Esophagus muscularis mucosa (tissue), 4 donors: ENCODE measurements at regions not wholly inside any gene's neighbourhood (a gene's known extent, or its start where the extent isn't known, plus 50 kb on each side); places are given as distances from the start of the nearest gene placed in this dataset.
"Not testable (repeated sequence)": the region's sequence is repeated elsewhere in the genome, so short reads cannot be mapped to it uniquely, and the experiment has no call there.

Experiments
- DNase-seq: peaks from one replicate; pipeline ENCODE4 v3.0.0-alpha.2; 2017; ENCODE audit errors: extremely low spot score
- H3K27ac ChIP-seq, 4 donors: fragments of 200-600 bp; sonication (generic); replicated peaks in 1 of 4; 1 replicate in 3 of 4; 2 replicates in 1 of 4; pipeline ENCODE4 v1.5.1; 2016 to 2019; ENCODE audit warnings: mild to moderate bottlenecking in 1 of 4
- H3K27me3 ChIP-seq, 4 donors: fragments of 200-600 bp; sonication (generic); one replicate each; pipeline versions ENCODE4 v1.5.1 to v1.6.0; 2016 to 2019
- H3K36me3 ChIP-seq, 4 donors: fragments of 200-600 bp; sonication (generic); one replicate each; pipeline ENCODE4 v1.5.1; 2016 to 2019
- H3K4me1 ChIP-seq, 4 donors: fragments of 200-600 bp; sonication (generic); one replicate each; pipeline ENCODE4 v1.5.1; 2016 to 2019
- H3K4me3 ChIP-seq, 4 donors: fragments of 200-600 bp; sonication (generic); 1 replicate in 2 of 4; 2 replicates in 2 of 4; pipeline ENCODE4 v1.5.1; 2016 to 2019; ENCODE audit warnings: mild to moderate bottlenecking in 4 of 4, moderate library complexity in 1 of 4
- H3K9me3 ChIP-seq, 4 donors: fragments of 200-600 bp; sonication (generic); 1 replicate in 3 of 4; 2 replicates in 1 of 4; pipeline ENCODE4 v1.5.1; 2016 to 2019
- EP300 ChIP-seq: sonication (generic); formaldehyde crosslinking; IDR thresholded peaks from one replicate; pipeline ENCODE4 v1.6.1; 2017; ENCODE audit warnings: antibody characterized with exemption
- POLR2A ChIP-seq: fragments of 450-650 bp; IDR thresholded peaks from one replicate; pipeline ENCODE4 v1.6.1; 2017; ENCODE audit warnings: antibody characterized with exemption, moderate library complexity, mild to moderate bottlenecking, low read depth
- POLR2AphosphoS5 ChIP-seq, 2 donors: sonication (generic); formaldehyde crosslinking; IDR thresholded peaks; one replicate each; pipeline ENCODE4 v1.6.1; 2017; ENCODE audit warnings: antibody characterized with exemption in 2 of 2
- WGBS: methylation state at CpG from one replicate; pipeline ENCODE4 v1.1.5; 2018; 5-methylcytosine and 5-hydroxymethylcytosine counted together
- intact Hi-C: fragments of 100-400 bp; cut with DNase I; formaldehyde crosslinking; loops from one replicate; pipeline ENCODE4 v1.15.1; 2023
- TF ChIP-seq, protein P1 (sequence below), 3 experiments: fragments of 200-600 bp in 2 of 3; fragments of 450-650 bp in 1 of 3; sonication (generic) in 2 of 3; IDR thresholded peaks; one replicate each; pipeline ENCODE4 v1.5.1; 2017 to 2019; ENCODE audit warnings: antibody characterized with exemption in 3 of 3, mild to moderate bottlenecking in 2 of 3, moderate library complexity in 1 of 3

DNA sequence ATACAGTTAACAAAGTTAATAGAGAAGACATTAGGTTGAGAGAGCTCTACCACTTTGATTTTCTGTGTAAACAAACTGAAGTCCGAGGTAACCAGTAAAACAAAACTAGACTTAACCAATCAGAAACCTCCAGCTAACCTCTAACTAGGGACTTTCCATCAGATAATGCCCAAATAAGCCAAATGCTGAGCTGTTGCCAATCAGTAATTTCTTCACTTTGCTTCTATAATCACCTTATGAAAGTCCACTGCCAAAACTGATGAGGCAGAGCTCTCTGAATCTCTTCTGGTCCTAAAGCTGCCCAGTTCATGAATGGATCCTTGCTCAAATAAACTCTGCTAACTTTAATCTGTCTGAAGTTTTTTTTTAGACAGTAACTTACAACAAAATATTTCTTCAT lies 448.0 kb upstream of the NECTIN3 start:
- intact Hi-C loops, result no loop called here
- H3K27ac ChIP-seq, result no peak overlapping the region
- no peak for DNase-seq
- TF ChIP-seq, protein P1, sequence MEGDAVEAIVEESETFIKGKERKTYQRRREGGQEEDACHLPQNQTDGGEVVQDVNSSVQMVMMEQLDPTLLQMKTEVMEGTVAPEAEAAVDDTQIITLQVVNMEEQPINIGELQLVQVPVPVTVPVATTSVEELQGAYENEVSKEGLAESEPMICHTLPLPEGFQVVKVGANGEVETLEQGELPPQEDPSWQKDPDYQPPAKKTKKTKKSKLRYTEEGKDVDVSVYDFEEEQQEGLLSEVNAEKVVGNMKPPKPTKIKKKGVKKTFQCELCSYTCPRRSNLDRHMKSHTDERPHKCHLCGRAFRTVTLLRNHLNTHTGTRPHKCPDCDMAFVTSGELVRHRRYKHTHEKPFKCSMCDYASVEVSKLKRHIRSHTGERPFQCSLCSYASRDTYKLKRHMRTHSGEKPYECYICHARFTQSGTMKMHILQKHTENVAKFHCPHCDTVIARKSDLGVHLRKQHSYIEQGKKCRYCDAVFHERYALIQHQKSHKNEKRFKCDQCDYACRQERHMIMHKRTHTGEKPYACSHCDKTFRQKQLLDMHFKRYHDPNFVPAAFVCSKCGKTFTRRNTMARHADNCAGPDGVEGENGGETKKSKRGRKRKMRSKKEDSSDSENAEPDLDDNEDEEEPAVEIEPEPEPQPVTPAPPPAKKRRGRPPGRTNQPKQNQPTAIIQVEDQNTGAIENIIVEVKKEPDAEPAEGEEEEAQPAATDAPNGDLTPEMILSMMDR (IDR thresholded peaks at IDR 0.05), result no peak
- TF ChIP-seq EP300 (no peak), POLR2AphosphoS5 (IDR thresholded peaks at IDR 0.05) (no peak), POLR2A (no peak)
- H3K4me1 ChIP-seq, result no peaks in the 10 kb centered on the region
- no peaks in the 10 kb centered on the region for H3K27me3 ChIP-seq
- H3K4me3 ChIP-seq, result no peak overlapping the region
- H3K9me3 ChIP-seq, result no peaks in the 10 kb centered on the region
- WGBS, result 50% methylated on average over 1 of the region's 1 CpG
- no peaks in the 10 kb centered on the region for H3K36me3 ChIP-seq

DNA sequence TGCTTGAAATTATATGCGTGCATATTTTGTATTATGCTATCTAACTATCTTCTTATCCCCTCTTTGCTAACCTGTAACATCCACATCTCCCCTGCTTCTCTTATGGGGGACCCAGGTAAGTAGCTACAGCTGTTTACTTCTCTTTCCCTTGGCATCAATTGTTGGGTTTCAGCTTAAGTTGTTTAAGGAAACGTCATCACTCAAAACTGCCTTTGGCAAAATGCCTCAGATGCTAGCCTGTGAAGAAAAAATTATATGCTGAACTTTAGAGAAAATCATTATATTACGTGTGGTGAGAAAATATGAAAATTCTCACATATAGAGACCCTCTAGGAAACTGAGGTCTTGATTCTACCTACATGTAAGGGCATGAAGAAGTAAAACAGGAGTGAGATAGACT lies 447.0 kb upstream of the NECTIN3 start:
- Histone ChIP-seq H3K27me3 (no peaks in the 10 kb centered on the region), H3K4me1 (no peaks in the 10 kb centered on the region), H3K9me3 (no peaks in the 10 kb centered on the region), H3K4me3 (no peak overlapping the region), H3K36me3 (no peaks in the 10 kb centered on the region), H3K27ac (no peak overlapping the region)
- intact Hi-C loops, result no loop called here
- TF ChIP-seq EP300 (no peak), POLR2AphosphoS5 (IDR thresholded peaks at IDR 0.05) (no peak), POLR2A (no peak)
- TF ChIP-seq, protein P1 (IDR thresholded peaks at IDR 0.05), result no peak
- DNase-seq, result no peak
- WGBS, result 45% methylated on average over 3 of the region's 3 CpGs

DNA sequence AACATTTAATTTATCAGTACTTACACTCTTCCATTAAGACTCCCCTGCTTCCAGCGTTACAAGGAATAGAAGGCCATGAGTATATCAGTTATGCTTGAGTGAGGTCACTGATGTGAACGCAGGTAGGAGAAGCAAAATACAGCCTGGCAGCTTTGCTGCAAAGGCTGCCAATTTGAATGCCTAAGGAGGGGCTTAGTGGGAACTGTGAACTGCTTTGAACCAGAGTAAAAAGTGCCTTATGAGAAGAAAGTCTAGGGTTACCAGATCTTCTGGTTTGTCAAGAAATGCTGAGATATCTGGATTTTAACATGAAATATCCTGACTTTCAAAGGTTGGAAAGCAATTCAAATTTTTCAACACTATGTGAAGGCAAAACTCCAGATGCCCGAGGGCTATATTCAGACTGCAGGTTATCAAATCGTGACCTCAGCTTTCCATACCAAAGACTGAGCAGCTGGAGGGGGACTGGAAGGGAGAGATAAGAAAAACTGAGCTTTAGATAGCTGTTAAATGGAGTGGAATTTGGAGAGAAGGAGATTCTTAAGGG lies 446.3 kb upstream of the NECTIN3 start:
- Histone ChIP-seq H3K4me1 (no peaks in the 10 kb centered on the region), H3K9me3 (no peaks in the 10 kb centered on the region), H3K36me3 (no peaks in the 10 kb centered on the region), H3K4me3 (no peak overlapping the region), H3K27ac (no peak overlapping the region), H3K27me3 (no peaks in the 10 kb centered on the region)
- intact Hi-C loops, result no loop called here
- TF ChIP-seq POLR2AphosphoS5 (IDR thresholded peaks at IDR 0.05) (no peak), EP300 (no peak)
- TF ChIP-seq, protein P1 (IDR thresholded peaks at IDR 0.05), result no peak
- DNase-seq, result no peak
- 59% methylated on average over 4 of the region's 4 CpGs for WGBS

DNA sequence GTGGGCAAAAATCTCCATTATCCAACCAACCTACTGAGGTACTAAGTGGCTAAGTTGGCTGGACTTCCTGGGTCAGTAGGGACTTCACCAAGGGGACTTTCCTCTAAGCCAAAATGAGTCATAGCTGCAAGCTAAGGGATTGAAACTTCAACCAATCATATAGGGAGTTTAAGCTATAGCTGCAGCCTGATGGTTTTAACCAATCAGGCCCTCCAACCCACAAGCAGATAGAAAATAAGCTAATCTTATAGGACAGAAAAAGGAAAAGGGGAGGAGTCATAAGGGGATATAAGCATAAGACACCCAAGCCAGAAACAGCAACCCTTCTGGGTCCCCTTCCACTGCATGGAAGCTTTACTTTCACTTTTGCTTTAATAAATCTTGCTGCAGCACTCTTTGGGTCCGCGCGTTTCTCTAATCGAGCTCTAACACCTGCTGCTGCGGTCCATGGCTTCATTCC lies 444.9 kb upstream of the NECTIN3 start:
- H3K36me3 ChIP-seq, DNase-seq, H3K27ac ChIP-seq, H3K4me3 ChIP-seq, H3K9me3 ChIP-seq, intact Hi-C loops, H3K27me3 ChIP-seq, H3K4me1 ChIP-seq: not testable (repeated sequence)
- WGBS, result 90% methylated on average over 5 of the region's 5 CpGs

DNA sequence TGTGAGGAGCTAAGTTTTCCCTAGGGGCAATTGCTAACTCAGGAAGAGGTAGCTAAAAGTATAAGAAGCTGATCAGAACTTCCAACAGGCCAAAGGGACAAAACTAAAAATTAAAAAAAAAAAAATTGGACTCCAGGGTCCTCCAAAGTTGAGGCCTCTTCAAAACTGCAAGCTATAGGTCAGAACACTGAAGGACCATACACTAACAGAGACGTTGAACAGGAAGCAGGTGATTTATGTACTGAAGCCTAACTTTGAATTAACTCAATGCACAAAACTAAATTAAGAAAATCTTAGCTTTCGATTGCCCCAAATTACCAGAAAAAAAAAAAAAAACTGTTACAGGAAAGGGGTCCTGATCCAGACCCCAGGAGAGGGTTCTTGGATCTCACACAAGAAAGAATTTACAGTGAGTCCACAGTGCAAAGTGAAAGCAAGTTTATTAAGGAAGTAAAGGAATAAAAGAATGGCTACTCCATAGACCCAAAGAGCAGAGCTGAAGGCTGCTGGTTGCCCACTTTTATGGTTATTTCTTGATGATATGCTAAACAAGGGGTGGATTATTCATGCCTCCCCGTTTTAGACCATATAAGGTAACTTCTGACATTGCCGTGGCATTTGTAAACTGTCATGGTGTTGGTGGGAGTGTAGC lies 442.8 kb upstream of the NECTIN3 start:
- Histone ChIP-seq H3K27me3 (no peaks in the 10 kb centered on the region), H3K36me3 (no peaks in the 10 kb centered on the region), H3K9me3 (no peaks in the 10 kb centered on the region), H3K4me3 (no peak overlapping the region), H3K4me1 (no peaks in the 10 kb centered on the region), H3K27ac (no peak overlapping the region)
- 77% methylated on average over 4 of the region's 4 CpGs for WGBS
- intact Hi-C loops, result no loop called here
- TF ChIP-seq, protein P1 (IDR thresholded peaks at IDR 0.05), result no peak
- TF ChIP-seq EP300 (no peak), POLR2AphosphoS5 (IDR thresholded peaks at IDR 0.05) (no peak), POLR2A (no peak)
- no peak for DNase-seq
